LHCN-M2 (cell line): ENCODE measurements at regions not wholly inside any gene's neighbourhood (a gene's known extent, or its start where the extent isn't known, plus 50 kb on each side); places are given as distances from the start of the nearest gene placed in this dataset.

Source experiments
- DNase-seq: peaks from one replicate; pipeline ENCODE4 v3.0.0-alpha.2; 2012; ENCODE audit warnings: low read depth

GRCh38 chr4:3715855-3716630 lies 50.1 kb upstream of the ADRA2C start:
- no peak for DNase-seq

GRCh38 chr4:3715061-3715854 lies 50.9 kb upstream of the ADRA2C start:
- no peak for DNase-seq

- DNase-seq: no peak
Measured at GRCh38 chr4:3714642-3715001, 51.6 kb upstream of the ADRA2C start.

GRCh38 chr4:3713817-3714641 lies 52.2 kb upstream of the ADRA2C start:
- DNase-seq: no peak

- DNase-seq: no peak
Measured at GRCh38 chr4:3713346-3713745, 52.8 kb upstream of the ADRA2C start.

GRCh38 chr4:3712936-3713335 lies 53.2 kb upstream of the ADRA2C start:
- no peak for DNase-seq

- no peak for DNase-seq
Measured at GRCh38 chr4:3712112-3712805, 53.9 kb upstream of the ADRA2C start.

- no peak for DNase-seq
Measured at GRCh38 chr4:3711183-3712111, 54.7 kb upstream of the ADRA2C start.

GRCh38 chr4:3710451-3711182 lies 55.6 kb upstream of the ADRA2C start:
- DNase-seq: peak; percentile 13

GRCh38 chr4:3709846-3710441 lies 56.2 kb upstream of the ADRA2C start:
- DNase-seq: no peak

GRCh38 chr4:3709061-3709845 lies 56.9 kb upstream of the ADRA2C start:
- DNase-seq: no peak

- no peak for DNase-seq
Measured at GRCh38 chr4:3708611-3709010, 57.6 kb upstream of the ADRA2C start.

GRCh38 chr4:3708103-3708510 lies 58.1 kb upstream of the ADRA2C start:
- DNase-seq: peak; percentile 87

- DNase-seq: peak; percentile 91
Measured at GRCh38 chr4:3707423-3708102, 58.6 kb upstream of the ADRA2C start.

- no peak for DNase-seq
Measured at GRCh38 chr4:3706565-3707422, 59.4 kb upstream of the ADRA2C start.

GRCh38 chr4:3706111-3706511 lies 60.1 kb upstream of the ADRA2C start:
- DNase-seq: no peak
